Activated naive CD4-positive, alpha-beta T cell treated with anti-CD3 and anti-CD28 coated beads, Interleukin-2, amount 50 U/mL, for 72 hours (primary cell): ENCODE measurements at regions not wholly inside any gene's neighbourhood (a gene's known extent, or its start where the extent isn't known, plus 50 kb on each side); places are given as distances from the start of the nearest gene placed in this dataset.
"Not testable (repeated sequence)": the region's sequence is repeated elsewhere in the genome, so short reads cannot be mapped to it uniquely, and the experiment has no call there.

Experiments used
- ATAC-seq, 2 donors: fragments of 150-1000 bp; cut with Tn5 transposase; 2 replicates each; pipeline ENCODE4 v1.10.0; 2021; ENCODE audit warnings: mild to moderate bottlenecking in 2 of 2, moderate library complexity in 2 of 2
- DNase-seq, 2 donors: peaks; one replicate each; pipeline ENCODE4 v3.0.0; 2021 to 2022; ENCODE audit warnings: low spot score in 2 of 2
- H3K27ac Mint-ChIP-seq, 2 donors: one replicate each; pipeline ENCODE4 v1.8.0; 2022; ENCODE audit warnings: mild to moderate bottlenecking in 2 of 2, mixed read lengths in 2 of 2
- H3K36me3 Mint-ChIP-seq, 2 donors: one replicate each; pipeline ENCODE4 v1.8.0; 2022; ENCODE audit warnings: mixed read lengths in 2 of 2
- H3K9me3 Mint-ChIP-seq, 2 donors: one replicate each; pipeline ENCODE4 v1.8.0; 2022; ENCODE audit warnings: mixed read lengths in 2 of 2

DNA sequence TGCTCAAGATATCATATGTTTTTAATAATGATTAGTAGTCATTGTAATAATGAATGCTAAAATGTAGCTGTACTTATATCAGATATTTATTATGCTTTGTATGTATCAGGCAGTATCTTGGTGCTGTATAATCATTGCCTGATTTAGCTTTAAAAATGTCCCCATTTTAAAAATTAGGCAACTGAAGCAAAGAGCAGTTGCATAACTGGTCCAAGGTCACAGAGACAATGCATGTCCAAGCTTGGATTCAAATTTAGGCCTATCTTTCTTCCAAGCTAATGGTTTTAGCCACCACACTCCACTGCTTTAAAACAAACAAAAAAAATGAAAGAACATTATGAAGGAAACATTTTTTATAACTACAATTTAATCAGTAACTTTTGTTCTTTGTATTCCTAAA is 725.8 kb upstream of the RAG2 start:
- Mint-ChIP-seq H3K9me3 (peaks cover 23 to 26% of the 10 kb centered on the region in 2 donors), H3K27ac (no peak overlapping the region), H3K36me3 (peaks cover 0 to 5% of the 10 kb centered on the region in 2 donors)
- ATAC-seq (no peak), DNase-seq (no peak)

DNA sequence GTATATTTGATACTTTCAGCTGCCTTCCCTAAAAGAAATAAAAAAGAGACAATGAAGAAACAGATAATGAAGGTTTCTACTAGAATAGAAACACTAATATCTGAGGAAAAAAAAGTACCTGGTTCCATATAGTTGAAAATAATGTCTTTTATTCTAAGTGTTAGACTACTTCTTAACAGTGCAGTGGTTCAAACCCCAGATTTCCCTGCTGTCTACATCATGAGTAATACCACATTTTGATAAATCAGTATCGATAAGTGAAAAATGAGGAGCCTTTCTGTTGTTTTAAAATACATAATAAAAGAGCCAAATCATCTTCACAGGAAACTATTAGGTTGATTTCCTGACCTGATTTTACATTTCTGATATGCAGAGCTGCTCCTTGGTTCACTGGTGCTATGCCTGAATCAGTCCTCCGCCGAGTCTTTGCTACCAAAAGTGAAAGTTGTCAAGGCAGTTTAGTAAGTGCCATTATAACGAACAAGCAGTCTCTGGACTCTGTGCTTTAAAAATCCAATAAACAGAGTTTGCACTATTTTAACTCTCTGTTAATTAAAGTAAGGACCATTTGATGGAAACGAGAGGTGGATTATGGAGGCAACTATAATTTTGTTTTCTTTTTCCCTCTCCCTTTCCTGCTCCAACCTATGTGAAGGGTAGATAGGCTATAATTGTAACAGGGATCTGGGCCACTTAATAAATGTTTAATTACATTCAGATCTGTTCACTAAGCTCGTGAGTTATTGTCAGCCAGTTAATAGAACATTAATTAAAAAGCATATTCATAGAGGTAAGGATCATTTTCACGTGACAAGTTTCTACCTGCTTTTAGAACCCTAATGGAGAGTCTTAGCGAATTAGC is 724.5 kb upstream of the RAG2 start:
- Mint-ChIP-seq H3K36me3 (peaks cover 0 to 5% of the 10 kb centered on the region in 2 donors), H3K9me3 (peaks cover 16 to 20% of the 10 kb centered on the region in 2 donors), H3K27ac (no peak overlapping the region)
- no peak for DNase-seq
- no peak for ATAC-seq

DNA sequence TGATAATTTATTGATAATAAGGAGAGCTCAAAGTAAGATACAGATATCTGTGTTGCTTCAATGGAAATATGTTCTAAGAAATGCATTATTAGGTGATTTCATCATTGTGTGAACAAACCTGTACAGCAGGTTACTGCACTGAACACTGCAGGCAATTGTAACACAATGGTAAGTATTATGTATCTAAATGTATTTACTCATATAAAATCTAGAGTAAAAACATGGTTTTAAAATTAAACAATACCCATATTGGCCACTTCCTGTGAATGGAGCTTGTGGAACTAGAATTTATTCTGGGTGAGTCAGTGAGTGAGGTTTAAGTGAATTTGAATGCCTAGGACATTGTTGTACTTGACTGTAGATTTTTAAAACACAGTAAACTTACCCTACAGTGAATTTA is 722.9 kb upstream of the RAG2 start:
- DNase-seq (no peak), ATAC-seq (no peak)
- no peak overlapping the region for H3K27ac Mint-ChIP-seq
- peaks cover 12 to 15% of the 10 kb centered on the region in 2 donors for H3K9me3 Mint-ChIP-seq
- peaks cover 0 to 5% of the 10 kb centered on the region in 2 donors for H3K36me3 Mint-ChIP-seq

DNA sequence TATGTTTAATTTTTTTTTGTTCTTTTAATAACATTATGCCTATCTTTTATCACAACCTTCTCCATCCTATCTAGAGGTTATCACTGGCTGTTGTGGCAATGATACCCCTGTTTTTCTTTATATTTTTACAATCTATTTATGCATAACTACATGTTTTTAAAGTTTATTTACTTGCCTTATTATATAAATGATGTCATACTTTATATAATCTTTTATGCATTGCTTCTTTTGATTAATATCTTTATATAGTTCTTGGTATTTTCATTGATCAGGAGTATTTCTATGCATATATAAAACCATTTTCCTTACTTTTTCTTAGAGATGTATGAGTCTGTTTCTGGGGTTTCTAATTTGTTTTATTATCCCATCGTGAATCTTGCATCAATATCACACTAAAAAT is 719.8 kb upstream of the RAG2 start:
- DNase-seq = no peak
- no peak overlapping the region for H3K27ac Mint-ChIP-seq
- ATAC-seq = no peak
- peaks cover 10% of the 10 kb centered on the region in 2 donors for H3K9me3 Mint-ChIP-seq
- H3K36me3 Mint-ChIP-seq = peaks cover 0 to 7% of the 10 kb centered on the region in 2 donors

DNA sequence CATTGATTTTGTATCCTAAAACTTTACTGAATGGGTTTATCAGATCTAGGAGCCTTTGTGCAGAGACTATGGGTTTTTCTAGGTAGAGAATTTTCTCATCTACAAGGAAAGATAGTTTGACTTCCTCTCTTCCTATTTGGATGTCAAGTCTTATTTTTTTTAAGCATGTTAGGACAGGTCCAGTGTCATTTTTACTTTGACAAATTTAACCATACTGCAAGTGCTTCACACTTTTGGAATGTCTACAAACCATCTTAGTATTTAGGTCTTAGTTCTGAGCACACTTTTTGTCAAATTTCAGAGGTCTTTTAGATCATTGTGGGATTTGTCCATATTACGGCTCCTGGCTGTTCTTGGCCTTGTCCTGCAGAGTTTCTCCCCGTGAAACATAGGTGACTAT is 715.2 kb upstream of the RAG2 start:
- DNase-seq = no peak
- peaks cover 0 to 7% of the 10 kb centered on the region in 2 donors for H3K36me3 Mint-ChIP-seq
- no peak for ATAC-seq
- peaks cover 20 to 21% of the 10 kb centered on the region in 2 donors for H3K9me3 Mint-ChIP-seq
- no peak overlapping the region for H3K27ac Mint-ChIP-seq

DNA sequence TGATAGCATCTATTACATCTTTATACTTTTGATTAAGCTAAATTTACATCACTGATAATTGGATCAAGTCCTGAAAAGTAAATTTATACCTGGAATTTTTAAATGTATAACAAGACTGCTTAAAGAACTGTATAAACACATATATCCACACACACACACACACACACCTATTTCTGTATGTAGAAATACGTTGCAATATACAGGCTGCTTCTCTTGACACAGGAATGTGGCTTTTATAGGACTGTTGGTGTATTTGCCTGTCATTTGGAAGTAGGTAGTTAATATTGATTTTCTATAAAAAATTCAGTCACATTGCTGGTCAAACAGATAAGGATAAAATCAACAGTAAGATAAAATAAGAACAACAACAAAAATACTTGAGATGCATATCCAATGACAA is 708.5 kb upstream of the RAG2 start:
- no peaks in the 10 kb centered on the region for H3K36me3 Mint-ChIP-seq
- H3K9me3 Mint-ChIP-seq = peaks cover 29% of the 10 kb centered on the region in 2 donors
- DNase-seq (no peak), ATAC-seq (no peak)
- no peak overlapping the region for H3K27ac Mint-ChIP-seq

DNA sequence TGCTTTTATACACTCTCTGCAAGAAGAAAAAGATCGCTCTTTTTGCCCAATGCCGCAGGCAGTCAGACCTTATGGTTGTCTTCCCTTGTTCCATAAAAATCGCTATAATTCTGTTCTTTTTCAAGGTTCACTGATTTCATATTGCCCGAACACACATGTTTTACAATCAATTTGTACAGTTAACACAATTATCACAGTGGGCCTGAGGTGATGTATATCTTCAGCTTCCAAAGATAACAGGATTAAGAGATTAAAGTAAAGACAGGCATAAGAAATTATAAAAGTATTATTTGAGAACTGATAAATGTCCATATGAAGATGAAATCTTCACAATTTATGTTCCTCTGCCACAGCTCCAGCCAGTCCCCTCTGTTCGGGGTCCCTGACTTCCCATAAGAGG is 703.4 kb upstream of the RAG2 start:
- peaks cover 29% of the 10 kb centered on the region in 2 donors for H3K9me3 Mint-ChIP-seq
- H3K36me3 Mint-ChIP-seq, DNase-seq, ATAC-seq, H3K27ac Mint-ChIP-seq: not testable (repeated sequence)

DNA sequence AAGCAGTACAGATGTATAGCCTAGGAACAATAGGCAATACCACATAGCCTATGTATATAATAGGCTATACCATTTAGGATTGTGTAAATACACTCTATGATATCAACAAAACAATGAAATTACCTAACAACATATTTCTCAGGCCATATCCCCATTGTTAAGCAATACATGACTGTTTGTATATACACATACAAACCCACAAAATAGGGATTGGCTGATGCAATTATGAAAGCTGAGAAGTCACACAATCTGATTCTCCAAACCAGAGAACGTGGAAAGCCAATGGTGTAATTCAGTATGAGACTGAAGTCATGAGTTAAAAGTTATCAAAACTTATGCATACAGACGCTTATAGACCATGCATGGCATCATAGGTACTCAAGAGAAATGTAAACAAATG is 700.1 kb upstream of the RAG2 start:
- ATAC-seq = no peak
- H3K27ac Mint-ChIP-seq = no peak overlapping the region
- peaks cover 32 to 34% of the 10 kb centered on the region in 2 donors for H3K9me3 Mint-ChIP-seq
- H3K36me3 Mint-ChIP-seq = peaks cover 6 to 7% of the 10 kb centered on the region in 2 donors
- DNase-seq = no peak

DNA sequence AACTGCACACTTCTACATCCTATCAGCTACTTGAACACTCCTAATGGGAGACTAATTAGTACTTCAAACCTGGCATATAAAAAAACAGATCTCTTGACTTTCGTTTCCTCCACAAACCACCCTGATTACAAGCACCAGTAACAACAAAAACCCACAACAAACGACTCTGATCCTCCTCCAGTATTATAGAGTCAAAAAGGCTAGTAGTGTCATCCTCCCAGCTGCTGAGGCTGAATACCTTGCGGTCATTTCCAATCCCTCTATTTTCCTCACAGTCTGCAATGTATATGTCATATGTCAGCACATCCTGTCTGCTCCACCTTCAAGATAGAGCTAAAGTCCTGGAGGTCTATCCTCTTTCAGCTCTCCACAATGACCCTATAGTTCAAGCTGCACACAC is 688.9 kb upstream of the RAG2 start:
- ATAC-seq = no peak
- no peaks in the 10 kb centered on the region for H3K36me3 Mint-ChIP-seq
- DNase-seq = no peak
- H3K27ac Mint-ChIP-seq = no peak overlapping the region
- peaks cover 15 to 23% of the 10 kb centered on the region in 2 donors for H3K9me3 Mint-ChIP-seq

DNA sequence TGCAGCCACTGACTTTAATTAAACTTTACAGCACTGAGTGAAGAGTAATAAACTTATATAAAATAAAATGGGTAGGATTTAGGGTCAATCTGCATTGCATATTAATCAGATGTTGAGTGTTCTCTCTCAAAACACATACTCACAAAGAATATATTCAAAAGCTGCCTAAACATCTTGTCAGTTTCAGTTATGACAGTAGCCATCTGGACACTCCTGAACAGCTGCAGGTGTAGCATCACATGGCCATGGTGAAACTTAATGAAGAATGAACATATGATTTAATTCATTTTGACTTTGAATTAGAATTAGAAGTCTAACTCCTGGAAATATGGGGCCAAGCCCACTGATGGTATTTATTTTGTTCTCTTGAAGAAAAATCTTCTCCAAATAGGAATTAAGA is 684.3 kb upstream of the RAG2 start:
- Mint-ChIP-seq H3K27ac (no peak overlapping the region), H3K9me3 (peaks cover 26 to 27% of the 10 kb centered on the region in 2 donors), H3K36me3 (no peaks in the 10 kb centered on the region)
- no peak for DNase-seq
- no peak for ATAC-seq

DNA sequence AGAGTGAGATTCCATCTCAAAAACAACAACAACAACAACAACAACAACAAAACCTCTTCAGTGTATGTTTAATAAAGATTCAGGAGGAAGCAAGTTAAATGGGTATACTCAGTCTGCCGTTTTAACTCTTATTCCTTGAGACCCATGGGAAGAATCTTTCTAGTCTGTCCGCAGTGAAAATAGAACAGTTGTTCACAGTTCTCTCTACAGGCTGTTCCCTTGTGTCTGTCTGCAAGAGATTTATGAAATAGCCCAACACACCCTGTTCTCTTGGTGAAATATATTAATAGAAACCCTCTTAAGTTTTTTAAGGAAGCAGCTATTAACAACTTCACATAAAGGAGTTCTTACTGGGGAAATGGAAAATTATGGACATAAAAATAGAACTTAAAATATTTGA is 682.2 kb upstream of the RAG2 start:
- peaks cover 20 to 22% of the 10 kb centered on the region in 2 donors for H3K9me3 Mint-ChIP-seq
- DNase-seq (no peak), ATAC-seq (no peak)
- H3K36me3 Mint-ChIP-seq = no peaks in the 10 kb centered on the region
- no peak overlapping the region for H3K27ac Mint-ChIP-seq

DNA sequence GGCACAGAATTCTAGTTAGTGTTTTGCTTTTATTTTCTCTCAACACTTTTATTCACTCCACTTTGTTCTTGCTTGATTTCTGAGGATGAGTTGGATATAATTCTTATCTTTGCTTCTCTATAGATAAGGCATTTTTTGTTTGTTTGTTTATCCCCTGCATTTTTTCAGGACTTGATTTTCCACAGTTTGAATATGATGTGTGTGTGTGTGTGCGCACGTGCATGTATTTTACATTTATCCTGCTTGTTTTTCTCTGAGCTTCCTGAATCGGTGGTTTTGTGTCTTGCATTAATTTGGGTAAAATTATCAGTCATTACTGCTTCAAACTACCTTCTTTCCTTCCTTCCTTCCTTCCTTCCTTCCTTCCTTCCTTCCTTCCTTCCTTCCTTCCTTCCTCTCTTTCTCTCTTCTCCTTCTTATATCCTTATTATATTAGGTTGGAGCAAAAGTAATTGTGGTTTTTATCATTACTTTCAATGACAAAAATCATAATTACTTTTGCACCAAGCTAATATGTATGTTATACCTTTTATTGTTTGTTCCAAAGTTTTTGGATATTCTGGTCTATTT is 679.9 kb upstream of the RAG2 start:
- H3K27ac Mint-ChIP-seq = no peak overlapping the region
- DNase-seq (no peak), ATAC-seq (no peak)
- no peaks in the 10 kb centered on the region for H3K36me3 Mint-ChIP-seq
- peaks cover 20 to 21% of the 10 kb centered on the region in 2 donors for H3K9me3 Mint-ChIP-seq

DNA sequence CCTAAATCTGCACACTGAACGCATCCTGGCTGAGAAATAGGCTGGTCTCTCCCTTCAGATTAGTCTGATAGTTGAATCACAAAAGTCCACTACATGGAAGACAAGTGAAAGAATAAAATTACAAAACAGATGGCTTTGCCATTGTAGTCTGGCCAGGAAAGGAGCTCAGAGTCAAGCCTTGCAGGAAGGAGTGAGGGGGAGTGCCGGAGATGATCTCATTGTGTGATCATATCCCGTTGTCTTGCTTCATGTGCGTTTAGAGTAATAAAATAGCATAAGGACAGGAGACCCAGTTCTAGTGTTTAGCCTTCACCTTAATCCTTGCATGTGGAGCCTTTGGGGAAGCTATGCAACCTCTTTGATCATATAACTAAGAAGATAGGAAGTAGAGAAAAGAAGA is 666.7 kb upstream of the RAG2 start:
- ATAC-seq = no peak
- no peak for DNase-seq
- peaks cover 0 to 6% of the 10 kb centered on the region in 2 donors for H3K9me3 Mint-ChIP-seq
- no peak overlapping the region for H3K27ac Mint-ChIP-seq
- no peaks in the 10 kb centered on the region for H3K36me3 Mint-ChIP-seq

DNA sequence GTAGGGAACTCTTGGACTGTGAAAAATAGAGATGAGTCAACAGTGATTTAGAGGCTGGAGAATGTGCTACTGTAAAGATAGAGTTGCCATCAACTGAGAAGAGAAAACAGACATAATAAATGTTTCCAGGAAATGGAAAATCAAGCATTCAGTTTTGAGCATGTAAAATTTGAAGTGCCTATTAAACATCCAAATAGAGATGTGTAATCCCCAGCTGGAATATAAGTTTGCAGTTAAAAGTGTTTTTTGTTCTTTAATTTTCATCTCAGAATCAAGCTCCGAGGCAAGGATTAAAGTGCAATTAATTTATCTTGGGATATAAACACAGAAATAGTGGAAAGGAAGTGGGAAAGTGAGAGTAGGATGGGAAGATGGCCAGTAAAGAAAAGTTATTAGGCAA is 666.0 kb upstream of the RAG2 start:
- no peaks in the 10 kb centered on the region for H3K36me3 Mint-ChIP-seq
- no peak overlapping the region for H3K27ac Mint-ChIP-seq
- DNase-seq = no peak
- peaks cover 0 to 4% of the 10 kb centered on the region in 2 donors for H3K9me3 Mint-ChIP-seq
- ATAC-seq = no peak

DNA sequence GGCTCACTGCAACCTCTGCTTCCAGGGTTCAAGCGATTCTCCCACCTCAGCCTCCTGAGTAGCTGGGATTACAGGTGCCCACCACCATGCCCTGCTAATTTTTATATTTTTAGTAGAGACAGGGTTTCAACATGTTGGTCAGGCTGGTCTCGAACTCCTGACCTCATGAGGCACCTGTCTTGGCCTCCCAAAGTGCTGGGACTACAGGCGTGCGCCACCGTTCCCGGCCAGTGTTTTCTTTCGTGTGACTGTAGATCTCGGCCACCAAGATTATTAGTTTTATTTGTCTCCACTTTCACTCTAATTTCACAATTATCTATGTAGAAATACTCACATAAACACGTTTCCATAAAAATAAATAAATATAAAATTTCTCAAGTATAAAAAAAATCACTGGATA is 665.4 kb upstream of the RAG2 start:
- not testable (repeated sequence) for H3K9me3 Mint-ChIP-seq, DNase-seq, ATAC-seq, H3K27ac Mint-ChIP-seq, H3K36me3 Mint-ChIP-seq

DNA sequence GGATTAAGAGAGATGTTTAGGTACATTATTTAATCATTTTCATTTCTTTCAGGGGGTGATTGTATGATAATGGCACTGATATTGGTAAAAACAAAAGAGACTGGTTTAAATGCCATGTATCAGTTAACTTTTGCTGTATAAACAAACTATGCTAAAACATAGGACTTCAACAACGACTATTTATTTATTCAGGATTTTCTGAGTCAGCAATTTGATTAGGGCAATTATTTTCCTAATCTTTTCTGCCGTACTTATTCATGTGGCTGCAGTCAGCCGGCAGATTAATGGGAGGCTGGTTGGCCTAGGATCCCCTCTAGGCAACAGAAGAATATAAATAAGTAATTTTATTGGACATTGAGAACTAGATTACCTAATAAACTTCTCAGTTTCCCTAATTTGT is 661.7 kb upstream of the RAG2 start:
- no peak for DNase-seq
- ATAC-seq = no peak
- Mint-ChIP-seq H3K9me3 (peaks cover 8 to 10% of the 10 kb centered on the region in 2 donors), H3K36me3 (no peaks in the 10 kb centered on the region), H3K27ac (no peak overlapping the region)

DNA sequence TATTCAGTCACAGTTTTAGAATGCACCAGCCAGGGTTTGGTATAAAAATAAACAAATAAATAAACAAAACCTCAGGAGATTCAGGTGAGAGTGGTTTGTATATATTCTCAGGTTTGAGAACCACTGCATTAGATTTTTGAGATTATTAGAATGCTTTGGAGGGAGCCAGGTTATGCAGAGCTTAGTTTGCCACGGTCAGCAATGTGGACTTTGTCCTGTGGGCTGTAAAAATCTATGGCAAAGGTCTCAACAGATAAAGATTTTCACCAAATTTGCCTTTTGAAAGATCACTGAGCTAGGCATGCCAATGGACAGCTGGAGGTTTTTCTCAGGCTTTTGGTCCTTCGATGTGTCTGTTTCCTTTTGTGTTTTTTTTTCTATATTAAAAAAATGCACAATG is 650.1 kb upstream of the RAG2 start:
- H3K36me3 Mint-ChIP-seq = no peaks in the 10 kb centered on the region
- no peak overlapping the region for H3K27ac Mint-ChIP-seq
- H3K9me3 Mint-ChIP-seq = peaks cover 16 to 18% of the 10 kb centered on the region in 2 donors
- DNase-seq (no peak), ATAC-seq (no peak)

DNA sequence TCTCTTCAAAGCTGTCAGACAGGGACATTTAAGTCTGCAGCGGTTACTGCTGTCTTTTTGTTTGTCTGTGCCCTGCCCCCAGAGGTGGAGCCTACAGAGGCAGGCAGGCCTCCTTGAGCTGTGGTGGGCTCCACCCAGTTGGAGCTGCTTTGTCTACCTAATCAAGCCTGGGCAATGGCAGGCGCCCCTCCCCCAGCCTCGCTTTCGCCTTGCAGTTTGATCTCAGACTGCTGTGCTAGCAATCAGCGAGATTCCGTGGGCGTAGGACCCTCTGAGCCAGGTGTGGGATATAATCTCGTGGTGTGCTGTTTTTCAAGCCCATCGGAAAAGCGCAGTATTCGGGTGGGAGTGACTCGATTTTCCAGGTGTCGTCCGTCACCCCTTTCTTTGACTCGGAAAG is 648.1 kb upstream of the RAG2 start:
- peaks cover 10 to 18% of the 10 kb centered on the region in 2 donors for H3K9me3 Mint-ChIP-seq
- DNase-seq, ATAC-seq, H3K27ac Mint-ChIP-seq, H3K36me3 Mint-ChIP-seq: not testable (repeated sequence)
